Tibial nerve (tissue), 4 donors: ENCODE measurements at regions not wholly inside any gene's neighbourhood (a gene's known extent, or its start where the extent isn't known, plus 50 kb on each side); places are given as distances from the start of the nearest gene placed in this dataset.

Source experiments
- CTCF ChIP-seq, 5 experiments: fragments of 200-600 bp in 3 of 5; fragments of 450-650 bp in 2 of 5; sonication (generic) in 3 of 5; IDR thresholded peaks; one replicate each; pipeline ENCODE4 v1.5.1; 2016 to 2019; ENCODE audit warnings: antibody characterized with exemption in 5 of 5, mild to moderate bottlenecking in 3 of 5, moderate library complexity in 2 of 5
- EP300 ChIP-seq, 2 donors: sonication (generic); formaldehyde crosslinking; IDR thresholded peaks; one replicate each; pipeline ENCODE4 v1.6.1; 2017; ENCODE audit warnings: antibody characterized with exemption in 2 of 2, mild to moderate bottlenecking in 1 of 2
- POLR2A ChIP-seq, 2 donors: fragments of 450-650 bp; IDR thresholded peaks; one replicate each; pipeline ENCODE4 v1.6.1; 2017; ENCODE audit warnings: antibody characterized with exemption in 2 of 2, mild to moderate bottlenecking in 2 of 2, moderate library complexity in 2 of 2

- TF ChIP-seq CTCF (IDR thresholded peaks at IDR 0.05) (no peak), POLR2A (IDR thresholded peaks at IDR 0.05) (no peak), EP300 (IDR thresholded peaks at IDR 0.05) (no peak)
These were observed 189.7 kb upstream of the RGS6 start for GRCh38 chr14:71742485-71742884.
